NB4 (cell line): ENCODE measurements at regions not wholly inside any gene's neighbourhood (a gene's known extent, or its start where the extent isn't known, plus 50 kb on each side); places are given as distances from the start of the nearest gene placed in this dataset.

Experiments
- CTCF ChIP-seq: IDR thresholded peaks from one replicate; pipeline ENCODE4 v1.5.1; 2012; ENCODE audit warnings: low read depth, low read length
- MYC ChIP-seq: IDR thresholded peaks from 2 replicates; pipeline ENCODE4 v1.6.1; 2011; ENCODE audit warnings: low read depth, low read length
- POLR2A ChIP-seq: IDR thresholded peaks from 2 replicates; pipeline ENCODE4 v1.6.1; 2011; ENCODE audit warnings: mild to moderate bottlenecking; ENCODE audit not compliant: insufficient read length; ENCODE audit errors: extremely low read depth
- TF ChIP-seq, protein P1 (sequence below): IDR thresholded peaks from 2 replicates; pipeline ENCODE4 v1.6.1; 2011; ENCODE audit warnings: low read depth, low read length

- TF ChIP-seq CTCF (no peak), POLR2A (no peak), MYC (no peak)
- TF ChIP-seq, protein P1, sequence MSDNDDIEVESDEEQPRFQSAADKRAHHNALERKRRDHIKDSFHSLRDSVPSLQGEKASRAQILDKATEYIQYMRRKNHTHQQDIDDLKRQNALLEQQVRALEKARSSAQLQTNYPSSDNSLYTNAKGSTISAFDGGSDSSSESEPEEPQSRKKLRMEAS: no peak
Measured at GRCh38 chr9:13479096-13479495, 199.6 kb upstream of the MPDZ start.
